Psoas muscle (tissue), 7 donors: ENCODE measurements at regions not wholly inside any gene's neighbourhood (a gene's known extent, or its start where the extent isn't known, plus 50 kb on each side); places are given as distances from the start of the nearest gene placed in this dataset.

Experiments used
- ATAC-seq, 4 donors: fragments of 200-7000 bp; cut with Tn5 transposase; one replicate each; pipeline ENCODE4 v1.9.1; 2020; ENCODE audit warnings: moderate library complexity in 3 of 4, mild to moderate bottlenecking in 2 of 4
- DNase-seq, 2 donors: peaks; one replicate each; pipeline ENCODE4 v3.0.0-alpha.2; 2020
- H3K27ac ChIP-seq: fragments of 200-600 bp; one replicate; pipeline ENCODE4 v1.8.0; 2022
- H3K27me3 ChIP-seq, 3 donors: fragments of 200-600 bp in 1 of 3; one replicate each; pipeline versions ENCODE4 v1.6.1 to v1.8.0; 2013 to 2022; ENCODE audit warnings: low read length in 2 of 3, mild to moderate bottlenecking in 2 of 3, moderate library complexity in 1 of 3; ENCODE audit not compliant: insufficient read depth in 3 of 3
- H3K36me3 ChIP-seq, 2 donors: fragments of 200-600 bp in 1 of 2; one replicate each; pipeline versions ENCODE4 v1.6.1 to v1.8.0; 2013 to 2022; ENCODE audit warnings: low read depth in 1 of 2, mild to moderate bottlenecking in 1 of 2, moderate library complexity in 1 of 2; ENCODE audit not compliant: insufficient read depth in 1 of 2
- H3K4me1 ChIP-seq: fragments of 200-600 bp; one replicate; pipeline ENCODE4 v1.8.0; 2022
- H3K4me3 ChIP-seq: fragments of 200-600 bp; one replicate; pipeline ENCODE4 v1.8.0; 2022; ENCODE audit warnings: mild to moderate bottlenecking
- H3K9me3 ChIP-seq: fragments of 200-600 bp; one replicate; pipeline ENCODE4 v1.8.0; 2022
- CTCF ChIP-seq: fragments of 200-600 bp; IDR thresholded peaks from one replicate; pipeline ENCODE4 v1.8.0; 2022; ENCODE audit warnings: antibody characterized with exemption
- WGBS, 3 donors: extraction: QIAGEN DNeasy Blood & Tissue Kit; methylation state at CpG; one replicate each; pipeline versions ENCODE4 v1.1.6 to v1.1.7; 2013; 5-methylcytosine and 5-hydroxymethylcytosine counted together
- intact Hi-C, 2 donors: fragments of 100-400 bp; cut with DNase I; formaldehyde crosslinking; loops; one replicate each; pipeline versions ENCODE4 v1.11.0 to v1.14.2; 2022
- donor health status: healthy with polysubstance abuse.
- donor health status: DM: no; HTN: no; CAD: no; lungs with moderate emphysema.
- donor health status: Bipolar disorder and iron deficiency.
- donor health status: healthy.
- donor health status: DM: yes; HTN: yes; CAD: no.
- donor health status: DM: no; HTN: no; CAD: no.
- donor health status: DM: yes; HTN: yes; CAD: no.

- Histone ChIP-seq H3K27me3 (peaks cover 0 to 3% (median 0%) of the 10 kb centered on the region in 3 donors), H3K27ac (no peak overlapping the region), H3K4me3 (no peak overlapping the region), H3K36me3 (no peaks in the 10 kb centered on the region), H3K4me1 (no peaks in the 10 kb centered on the region), H3K9me3 (no peaks in the 10 kb centered on the region)
- no peak for TF ChIP-seq CTCF
- ATAC-seq (no peak), DNase-seq (no peak)
- intact Hi-C loops = no loop called here
- 40 to 52% (median 41%) methylated on average over 13 to 15 of the region's 15 CpGs for WGBS, 3 donors
Measured at GRCh38 chr11:126149759-126150625, 61.5 kb downstream of the RPUSD4 start.

- H3K27ac ChIP-seq = no peak overlapping the region
- H3K4me1 ChIP-seq = no peaks in the 10 kb centered on the region
- H3K36me3 ChIP-seq = no peaks in the 10 kb centered on the region
- H3K27me3 ChIP-seq = peaks cover 0 to 3% (median 0%) of the 10 kb centered on the region in 3 donors
- WGBS, 3 donors = 92 to 94% (median 94%) methylated on average over 2 of the region's 2 CpGs
- intact Hi-C loops = no loop called here
- H3K4me3 ChIP-seq = no peak overlapping the region
- H3K9me3 ChIP-seq = no peaks in the 10 kb centered on the region
- no peak for DNase-seq
- TF ChIP-seq CTCF = no peak
- no peak for ATAC-seq
Measured at GRCh38 chr11:126148317-126148716, 63.1 kb downstream of the RPUSD4 start.

GRCh38 chr11:126147208-126148111 is 64.0 kb downstream of the RPUSD4 start:
- no peak overlapping the region for H3K4me3 ChIP-seq
- no peak overlapping the region for H3K27ac ChIP-seq
- intact Hi-C loops = no loop called here
- 91 to 96% (median 94%) methylated on average over 11 to 12 of the region's 12 CpGs for WGBS, 3 donors
- TF ChIP-seq CTCF = no peak
- H3K27me3 ChIP-seq = peaks cover 0 to 3% (median 0%) of the 10 kb centered on the region in 3 donors
- H3K4me1 ChIP-seq = no peaks in the 10 kb centered on the region
- DNase-seq = no peak
- ATAC-seq = no peak
- no peaks in the 10 kb centered on the region for H3K36me3 ChIP-seq
- no peaks in the 10 kb centered on the region for H3K9me3 ChIP-seq

DNA sequence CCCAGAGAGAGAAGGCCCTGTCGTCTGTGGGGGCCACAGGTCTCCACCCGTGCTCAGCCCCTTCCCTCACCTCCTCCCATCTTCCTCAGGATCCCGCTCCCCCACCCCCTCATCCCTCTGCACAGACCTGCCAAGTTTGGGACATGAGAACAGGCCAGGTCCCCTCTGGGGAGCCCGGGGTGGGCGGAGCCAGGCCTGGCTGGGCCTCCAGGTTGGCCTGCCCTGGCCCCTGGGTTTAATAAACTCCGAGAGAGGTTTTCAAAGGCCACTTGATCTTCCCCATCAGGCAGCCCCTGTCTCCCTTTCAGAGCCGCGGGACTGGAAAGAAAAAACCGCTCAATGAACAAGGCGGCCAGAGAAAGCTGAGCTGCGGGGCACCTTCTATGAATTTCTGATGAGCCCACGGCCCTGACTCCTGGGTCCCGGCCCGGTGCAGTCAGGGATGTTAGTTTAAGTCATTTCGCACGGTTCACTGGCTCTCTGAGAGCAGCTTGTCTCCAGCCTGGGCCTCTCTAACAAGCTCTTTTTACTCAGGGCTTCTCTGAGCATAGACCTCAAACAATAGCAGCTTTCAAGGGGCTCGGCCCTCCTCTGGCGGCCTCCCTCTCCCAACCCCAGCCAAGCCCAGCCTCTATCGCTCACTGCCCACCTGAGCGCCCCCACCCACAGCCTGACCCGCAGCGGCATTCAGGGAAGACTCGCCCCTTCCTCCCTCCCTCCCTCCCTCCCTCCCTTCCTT is 64.8 kb downstream of the RPUSD4 start:
- H3K9me3 ChIP-seq = no peaks in the 10 kb centered on the region
- H3K27ac ChIP-seq = no peak overlapping the region
- DNase-seq (no peak), ATAC-seq (no peak)
- H3K4me3 ChIP-seq = no peak overlapping the region
- H3K27me3 ChIP-seq = no peaks in the 10 kb centered on the region
- WGBS, 3 donors = 46 to 51% (median 47%) methylated on average over 23 of the region's 23 CpGs
- H3K4me1 ChIP-seq = no peaks in the 10 kb centered on the region
- H3K36me3 ChIP-seq = no peaks in the 10 kb centered on the region
- no peak for TF ChIP-seq CTCF
- intact Hi-C loops = no loop called here
